Ascending aorta (tissue), 2 donors: ENCODE measurements at regions not wholly inside any gene's neighbourhood (a gene's known extent, or its start where the extent isn't known, plus 50 kb on each side); places are given as distances from the start of the nearest gene placed in this dataset.
"Not testable (repeated sequence)": the region's sequence is repeated elsewhere in the genome, so short reads cannot be mapped to it uniquely, and the experiment has no call there.

Experiments
- DNase-seq, 2 donors: peaks; one replicate each; pipeline ENCODE4 v3.0.0-alpha.2; 2019; ENCODE audit warnings: low spot score in 2 of 2
- H3K27ac ChIP-seq, 2 donors: fragments of 200-600 bp; sonication (generic); one replicate each; pipeline ENCODE4 v1.5.1; 2016 to 2017; ENCODE audit warnings: mild to moderate bottlenecking in 1 of 2
- H3K27me3 ChIP-seq: fragments of 200-600 bp; sonication (generic); one replicate; pipeline ENCODE4 v1.5.1; 2017
- H3K36me3 ChIP-seq, 2 donors: fragments of 200-600 bp; sonication (generic); one replicate each; pipeline ENCODE4 v1.5.1; 2016
- H3K4me1 ChIP-seq, 2 donors: fragments of 200-600 bp; sonication (generic); one replicate each; pipeline ENCODE4 v1.5.1; 2016 to 2017; ENCODE audit warnings: mild to moderate bottlenecking in 1 of 2
- H3K4me3 ChIP-seq, 2 donors: fragments of 200-600 bp; sonication (generic); one replicate each; pipeline ENCODE4 v1.5.1; 2016 to 2017; ENCODE audit warnings: mild to moderate bottlenecking in 1 of 2
- H3K9me3 ChIP-seq, 2 donors: fragments of 200-600 bp; sonication (generic); one replicate each; pipeline ENCODE4 v1.5.1; 2016
- CTCF ChIP-seq, 3 experiments: fragments of 200-600 bp in 2 of 3; fragments of 450-650 bp in 1 of 3; sonication (generic) in 2 of 3; IDR thresholded peaks; one replicate each; pipeline ENCODE4 v1.5.1; 2016 to 2019; ENCODE audit warnings: antibody characterized with exemption in 3 of 3, mild to moderate bottlenecking in 1 of 3, moderate library complexity in 1 of 3
- intact Hi-C: fragments of 100-400 bp; cut with DNase I; formaldehyde crosslinking; loops from one replicate; pipeline ENCODE4 v1.15.1; 2023

- Histone ChIP-seq H3K27me3 (no peaks in the 10 kb centered on the region), H3K9me3 (no peaks in the 10 kb centered on the region), H3K27ac (no peak overlapping the region), H3K4me1 (no peaks in the 10 kb centered on the region), H3K36me3 (no peaks in the 10 kb centered on the region), H3K4me3 (no peak overlapping the region)
- no peak for DNase-seq
- no peak for TF ChIP-seq CTCF (IDR thresholded peaks at IDR 0.05)
- intact Hi-C loops = no loop called here
These were observed 140.1 kb upstream of the JCAD start for GRCh38 chr10:30199376-30200016.

- H3K36me3 ChIP-seq = no peaks in the 10 kb centered on the region
- intact Hi-C loops = no loop called here
- no peak for TF ChIP-seq CTCF (IDR thresholded peaks at IDR 0.05)
- H3K27ac ChIP-seq = no peak overlapping the region
- H3K27me3 ChIP-seq = no peaks in the 10 kb centered on the region
- H3K9me3 ChIP-seq = peaks cover 0 to 5% of the 10 kb centered on the region in 2 donors
- H3K4me3 ChIP-seq = no peak overlapping the region
- no peaks in the 10 kb centered on the region for H3K4me1 ChIP-seq
- no peak for DNase-seq
These were observed 137.8 kb upstream of the JCAD start for GRCh38 chr10:30197186-30197585.

- H3K9me3 ChIP-seq, intact Hi-C loops: not testable (repeated sequence)
These were observed 137.2 kb upstream of the JCAD start for GRCh38 chr10:30196559-30196958.

GRCh38 chr10:30192846-30193608 is 133.6 kb upstream of the JCAD start:
- no peak for DNase-seq
- intact Hi-C loops = no loop called here
- no peaks in the 10 kb centered on the region for H3K36me3 ChIP-seq
- H3K27me3 ChIP-seq = no peaks in the 10 kb centered on the region
- TF ChIP-seq CTCF (IDR thresholded peaks at IDR 0.05) = no peak
- no peak overlapping the region for H3K4me3 ChIP-seq
- H3K27ac ChIP-seq = no peak overlapping the region
- H3K4me1 ChIP-seq = peaks cover 0 to 8% of the 10 kb centered on the region in 2 donors
- peaks cover 0 to 5% of the 10 kb centered on the region in 2 donors for H3K9me3 ChIP-seq

More at GRCh38 chr10:30196559-30196958, 137.2 kb upstream of the JCAD start:
- not testable (repeated sequence) for H3K4me3 ChIP-seq, H3K27me3 ChIP-seq, DNase-seq, H3K27ac ChIP-seq, H3K4me1 ChIP-seq, H3K36me3 ChIP-seq

- no peak for TF ChIP-seq CTCF (IDR thresholded peaks at IDR 0.05)
- peaks cover 0 to 5% of the 10 kb centered on the region in 2 donors for H3K9me3 ChIP-seq
- intact Hi-C loops = no loop called here
These were observed 131.5 kb upstream of the JCAD start for GRCh38 chr10:30190577-30191552.

More at GRCh38 chr10:30190577-30191552, 131.5 kb upstream of the JCAD start:
- H3K27ac ChIP-seq = no peak overlapping the region
- no peaks in the 10 kb centered on the region for H3K27me3 ChIP-seq
- DNase-seq = no peak
- no peak overlapping the region for H3K4me3 ChIP-seq
- peaks cover 6 to 25% of the 10 kb centered on the region in 2 donors for H3K4me1 ChIP-seq
- no peaks in the 10 kb centered on the region for H3K36me3 ChIP-seq
